ENCODE measurements at regions not wholly inside any gene's neighbourhood (a gene's known extent, or its start where the extent isn't known, plus 50 kb on each side); places are given as distances from the start of the nearest gene placed in this dataset.

DNA sequence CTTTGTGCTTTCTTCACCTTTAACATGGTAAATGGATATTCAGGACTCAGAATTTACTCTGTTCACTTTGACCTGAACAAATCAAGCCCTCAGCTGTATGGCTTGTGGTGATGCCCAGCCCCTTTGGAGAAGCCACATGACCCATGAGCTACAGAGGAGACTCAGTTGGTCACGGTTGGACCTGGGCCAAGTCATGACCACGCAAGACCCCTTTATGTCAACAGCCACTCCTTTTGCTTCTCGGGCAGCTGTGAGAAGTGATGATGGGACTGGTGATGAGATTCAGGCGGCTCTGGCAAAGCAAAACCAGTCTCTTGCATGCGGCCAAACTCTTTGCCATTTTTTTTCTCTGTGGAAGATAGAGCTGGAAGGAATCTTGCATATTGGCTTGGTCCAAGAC lies 96.5 kb upstream of the AJAP1 start:
- ChIA-PET CTCF (no interaction called here), POLR2A (ENCODE audit: unreplicated experiment) (no interaction called here)
- Histone ChIP-seq H2AFZ (replicated peaks; ENCODE audit: low read length, poor library complexity) (no peak overlapping the region), H2BK120ac (ENCODE audit: low read depth, low read length) (no peak overlapping the region), H3K9me3 (ENCODE audit: control insufficient read depth, insufficient read depth, low read length) (peaks cover 33% of the 10 kb centered on the region), H4K20me1 (ENCODE audit: insufficient read depth, low read length) (no peaks in the 10 kb centered on the region), H3K9ac (ENCODE audit: low read depth, low read length) (no peak overlapping the region), H3K4me3 (ENCODE audit: insufficient read depth, low read depth, low read length) (no peak overlapping the region), H3K79me1 (ENCODE audit: low read depth in 1 of 2, low read length in 2 of 2) (no peaks in the 10 kb centered on the region), H3K14ac (replicated peaks; ENCODE audit: low read depth, low read length) (no peak overlapping the region), H2AK5ac (ENCODE audit: low read depth, low read length) (no peak overlapping the region), H3K27me3 (ENCODE audit: control insufficient read depth, insufficient read depth, low read length) (no peaks in the 10 kb centered on the region), H3K4me2 (ENCODE audit: low read depth, low read length) (no peak overlapping the region), H3K36me3 (ENCODE audit: control insufficient read depth, insufficient read depth, low read length) (no peaks in the 10 kb centered on the region), H2BK5ac (ENCODE audit: low read depth, low read length, poor library complexity, severe bottlenecking) (no peak overlapping the region), H3K23ac (ENCODE audit: low read depth, low read length) (no peak overlapping the region), H2BK20ac (ENCODE audit: low read depth, low read length) (no peak overlapping the region), H3K4ac (ENCODE audit: low read depth, low read length) (no peak overlapping the region), H4K91ac (ENCODE audit: insufficient read depth, low read depth, low read length) (no peak overlapping the region), H3K56ac (ENCODE audit: extremely low read depth, insufficient read depth, low read length) (no peak overlapping the region), H3K9me1 (ENCODE audit: insufficient read depth, low read length) (no peaks in the 10 kb centered on the region), H2AK9ac (replicated peaks; ENCODE audit: low read depth, low read length, poor library complexity) (no peak overlapping the region), H3K18ac (ENCODE audit: low read depth, low read length) (no peak overlapping the region), H4K5ac (ENCODE audit: low read depth, low read length) (no peak overlapping the region), H2BK15ac (ENCODE audit: low read depth, low read length) (no peak overlapping the region), H3K27ac (ENCODE audit: insufficient read depth, low read length) (no peak overlapping the region), H4K8ac (ENCODE audit: low read depth in 2 of 2, low read length in 2 of 2) (no peak overlapping the region), H3K4me1 (ENCODE audit: control insufficient read depth, insufficient read depth, low read length) (no peaks in the 10 kb centered on the region)
- ATAC-seq (ENCODE audit: low read depth) (no peak), DNase-seq (no peak)
- TF ChIP-seq MXI1 (IDR thresholded peaks at IDR 0.05; ENCODE audit: borderline replicate concordance, low read depth, low read length), result no peak
- no peak for TF ChIP-seq BHLHE40 (IDR thresholded peaks at IDR 0.05; ENCODE audit: low read depth, low read length)
- TF ChIP-seq RCOR1 (IDR thresholded peaks at IDR 0.05; ENCODE audit: insufficient replicate concordance, low read length), result no peak
- TF ChIP-seq CEBPB (IDR thresholded peaks at IDR 0.05; ENCODE audit: low read depth, low read length), result no peak
- no peak for TF ChIP-seq NFE2L2 (IDR thresholded peaks at IDR 0.05; ENCODE audit: low read depth, low read length)
- no peak for TF ChIP-seq POLR2A (IDR thresholded peaks at IDR 0.05; ENCODE audit: low read depth, low read length)
- TF ChIP-seq SMC3 (IDR thresholded peaks at IDR 0.05; ENCODE audit: low read depth, low read length), result no peak
- intact Hi-C loops (cut with micrococcal nuclease) (no loop called here), dilution Hi-C loops (cut with HindIII; ENCODE audit: low sequenced_read_pairs, unreplicated experiment) (no loop called here), in situ Hi-C loops (cut with MboI; ENCODE audit: low sequenced_read_pairs) (no loop called here)
- WGBS, 2 experiments (ENCODE audit: extremely low coverage in 2 of 2, insufficient read length in 1 of 2), result no CpG with 5 or more reads among the region's 5 CpGs
- BruUV-seq (replicated peaks), result no TSS peak
